NCI-H1048 (cell line): ENCODE measurements at regions not wholly inside any gene's neighbourhood (a gene's known extent, or its start where the extent isn't known, plus 50 kb on each side); places are given as distances from the start of the nearest gene placed in this dataset.
"Not testable (repeated sequence)": the region's sequence is repeated elsewhere in the genome, so short reads cannot be mapped to it uniquely, and the experiment has no call there.

Experiments
- DNase-seq: peaks from one replicate; lab custom pipeline; 2025; lab: John Stamatoyannopoulos, UW

- DNase-seq = no peak
These were observed 243.6 kb upstream of the LUZP2 start for GRCh38 chr11:24253237-24253760.

GRCh38 chr11:24264868-24265267, 232.0 kb upstream of the LUZP2 start:
- DNase-seq = no peak

GRCh38 chr11:24267014-24267413, 229.8 kb upstream of the LUZP2 start:
- no peak for DNase-seq

GRCh38 chr11:24271798-24272197, 225.1 kb upstream of the LUZP2 start:
- DNase-seq = no peak

GRCh38 chr11:24274214-24274781, 222.6 kb upstream of the LUZP2 start:
- DNase-seq = not testable (repeated sequence)

GRCh38 chr11:24286238-24286637, 210.6 kb upstream of the LUZP2 start:
- DNase-seq = no peak

- no peak for DNase-seq
These were observed 207.6 kb upstream of the LUZP2 start for GRCh38 chr11:24289301-24289700.

GRCh38 chr11:24293964-24294363, 202.9 kb upstream of the LUZP2 start:
- DNase-seq = no peak

- DNase-seq = no peak
These were observed 201.5 kb upstream of the LUZP2 start for GRCh38 chr11:24295360-24295759.

- DNase-seq = no peak
These were observed 199.4 kb upstream of the LUZP2 start for GRCh38 chr11:24297461-24297860.

GRCh38 chr11:24298146-24298545, 198.7 kb upstream of the LUZP2 start:
- no peak for DNase-seq

- no peak for DNase-seq
These were observed 184.9 kb upstream of the LUZP2 start for GRCh38 chr11:24311974-24312373.

- no peak for DNase-seq
These were observed 184.2 kb upstream of the LUZP2 start for GRCh38 chr11:24312464-24313238.

GRCh38 chr11:24321229-24321628, 175.6 kb upstream of the LUZP2 start:
- no peak for DNase-seq

GRCh38 chr11:24324211-24324610, 172.6 kb upstream of the LUZP2 start:
- DNase-seq = no peak

- DNase-seq = no peak
These were observed 152.6 kb upstream of the LUZP2 start for GRCh38 chr11:24344222-24344621.

- no peak for DNase-seq
These were observed 147.9 kb upstream of the LUZP2 start for GRCh38 chr11:24348908-24349307.

- no peak for DNase-seq
These were observed 145.7 kb upstream of the LUZP2 start for GRCh38 chr11:24351179-24351578.

GRCh38 chr11:24356501-24356900, 140.4 kb upstream of the LUZP2 start:
- DNase-seq = no peak

GRCh38 chr11:24357620-24358410, 139.0 kb upstream of the LUZP2 start:
- DNase-seq = no peak

GRCh38 chr11:24372491-24372890, 124.4 kb upstream of the LUZP2 start:
- no peak for DNase-seq

GRCh38 chr11:24373516-24373915, 123.3 kb upstream of the LUZP2 start:
- DNase-seq = no peak

GRCh38 chr11:24375351-24375750, 121.5 kb upstream of the LUZP2 start:
- DNase-seq = no peak
